ENCODE measurements at regions not wholly inside any gene's neighbourhood (a gene's known extent, or its start where the extent isn't known, plus 50 kb on each side); places are given as distances from the start of the nearest gene placed in this dataset.

DNA sequence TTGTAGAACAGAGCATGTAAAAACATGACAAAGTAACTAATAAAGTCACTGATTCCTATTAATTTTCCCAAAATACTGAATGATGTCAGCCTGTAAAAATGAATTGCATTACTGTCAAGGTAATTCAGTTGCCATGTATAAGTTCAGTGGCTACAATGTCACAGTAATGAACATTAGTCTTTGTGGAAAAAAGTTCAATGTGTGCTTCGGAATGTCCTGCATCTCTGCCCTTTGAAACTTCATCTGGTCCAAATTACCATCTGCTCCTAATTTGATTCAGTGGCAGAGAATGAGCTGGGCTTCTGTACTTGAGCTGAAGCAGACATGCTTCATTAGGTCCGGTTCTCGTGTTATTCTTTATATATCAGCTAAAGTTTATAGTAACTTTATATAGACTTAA is 567.4 kb downstream of the COL12A1 start:
- Histone ChIP-seq H2AFZ (ENCODE audit: low read length) (no peak overlapping the region), H3K4me1 (ENCODE audit: insufficient read depth, low read length) (no peaks in the 10 kb centered on the region), H3K4me2 (ENCODE audit: low read depth, low read length) (no peak overlapping the region), H3K27me3 (ENCODE audit: control insufficient read depth in 1 of 2, insufficient read depth in 2 of 2, low read length in 2 of 2) (no peaks in the 10 kb centered on the region), H3K79me2 (ENCODE audit: insufficient read depth, low read length) (no peaks in the 10 kb centered on the region), H3K4me3 (replicated peaks in 1 of 3; ENCODE audit: insufficient read depth in 1 of 3, low read depth in 2 of 3, low read length in 3 of 3) (no peak overlapping the region), H3K9me3 (ENCODE audit: low read length) (no peaks in the 10 kb centered on the region), H3K27ac (ENCODE audit: extremely low read length, insufficient read depth, low read length) (no peak overlapping the region), H4K20me1 (ENCODE audit: insufficient read depth, low read length) (no peaks in the 10 kb centered on the region), H3K9ac (ENCODE audit: insufficient read depth, low read depth, low read length) (no peak overlapping the region), H3K36me3 (replicated peaks in 1 of 2; ENCODE audit: control insufficient read depth in 1 of 2, insufficient read depth in 2 of 2, low read length in 2 of 2) (no peaks in the 10 kb centered on the region)
- 0% methylated on average over 3 of the region's 3 CpGs for WGBS (ENCODE audit: low lambda C conversion rate)
- ChIA-PET POLR2A (no interaction called here), CTCF (ENCODE audit: low intra/inter-chr PET ratio, low total read pairs) (no interaction called here)
- intact Hi-C loops (cut with micrococcal nuclease; ENCODE audit: unreplicated experiment), result no loop called here
- no peak for ATAC-seq
- TF ChIP-seq ZNF841 (CRISPR knock-in tag; IDR thresholded peaks at IDR 0.05; ENCODE audit: borderline replicate concordance) (no peak), POLR2AphosphoS5 (IDR thresholded peaks at IDR 0.05; ENCODE audit: low read depth, low read length) (no peak), SAFB2 (CRISPR knock-in tag; IDR thresholded peaks at IDR 0.05; ENCODE audit: borderline replicate concordance, low read depth) (no peak), PRMT3 (CRISPR knock-in tag; IDR thresholded peaks at IDR 0.05; ENCODE audit: borderline replicate concordance, low read depth) (no peak)
- FAIRE-seq, result no peak
- BruUV-seq (replicated peaks), result no TSS peak
- no peak for DNase-seq (ENCODE audit: low spot score)
- in situ Hi-C loops (cut with HindIII; ENCODE audit: extremely low pct_ligation_motif_present, low pct_unique_long_range_greater_than_20kb), result no loop called here

DNA sequence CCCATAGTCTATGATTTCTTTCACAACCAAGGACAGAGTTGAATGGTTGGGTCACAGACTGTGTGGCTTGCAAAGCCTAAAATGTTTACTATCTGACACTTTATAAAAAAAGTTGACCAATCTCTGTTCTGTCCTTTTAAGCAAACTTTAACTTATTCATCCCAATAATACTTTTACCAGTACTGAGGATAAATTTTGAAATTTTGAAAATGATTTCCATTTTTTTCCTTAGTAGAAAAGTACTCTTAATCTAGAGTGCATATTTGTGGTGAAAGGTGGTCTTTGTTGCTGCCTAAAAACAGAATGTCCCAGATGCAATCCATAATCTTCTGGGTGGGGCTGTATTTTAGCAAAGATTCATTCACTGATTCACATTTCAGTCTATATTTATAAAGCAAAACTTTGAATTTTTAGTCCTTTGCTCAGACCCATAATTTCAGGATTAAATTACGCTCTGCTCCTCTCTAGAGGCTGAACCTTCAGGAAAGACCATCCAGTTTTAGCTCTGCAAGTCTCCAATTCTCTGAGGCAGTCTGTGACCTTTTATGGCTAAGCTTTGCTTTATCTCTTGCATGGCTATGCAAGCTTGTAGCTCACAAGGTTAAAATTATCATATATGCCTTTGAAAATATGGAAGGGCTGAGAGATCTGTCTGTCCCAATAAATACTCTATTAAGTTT is 573.5 kb downstream of the COL12A1 start:
- intact Hi-C loops (cut with micrococcal nuclease; ENCODE audit: unreplicated experiment) (no loop called here), in situ Hi-C loops (cut with HindIII; ENCODE audit: extremely low pct_ligation_motif_present, low pct_unique_long_range_greater_than_20kb) (no loop called here)
- no peaks in the 10 kb centered on the region for H3K36me3 ChIP-seq (replicated peaks in 1 of 2; ENCODE audit: control insufficient read depth in 1 of 2, insufficient read depth in 2 of 2, low read length in 2 of 2)
- H3K27ac ChIP-seq (ENCODE audit: extremely low read length, insufficient read depth, low read length), result no peak overlapping the region
- BruUV-seq (replicated peaks), result no TSS peak
- H3K9ac ChIP-seq (ENCODE audit: insufficient read depth, low read depth, low read length), result no peak overlapping the region
- H3K4me2 ChIP-seq (ENCODE audit: low read depth, low read length), result no peak overlapping the region
- no peak for ATAC-seq
- 0% methylated on average over 1 of the region's 1 CpG for WGBS (ENCODE audit: low lambda C conversion rate)
- H4K20me1 ChIP-seq (ENCODE audit: insufficient read depth, low read length), result no peaks in the 10 kb centered on the region
- no peak for FAIRE-seq
- no peaks in the 10 kb centered on the region for H3K9me3 ChIP-seq (ENCODE audit: low read length)
- no peaks in the 10 kb centered on the region for H3K27me3 ChIP-seq (ENCODE audit: control insufficient read depth in 1 of 2, insufficient read depth in 2 of 2, low read length in 2 of 2)
- DNase-seq (ENCODE audit: low spot score), result no peak
- ChIA-PET POLR2A (no interaction called here), CTCF (ENCODE audit: low intra/inter-chr PET ratio, low total read pairs) (no interaction called here)
- H3K4me1 ChIP-seq (ENCODE audit: insufficient read depth, low read length), result no peaks in the 10 kb centered on the region
- H2AFZ ChIP-seq (ENCODE audit: low read length), result no peak overlapping the region
- no peak overlapping the region for H3K4me3 ChIP-seq (replicated peaks in 1 of 3; ENCODE audit: insufficient read depth in 1 of 3, low read depth in 2 of 3, low read length in 3 of 3)
- no peaks in the 10 kb centered on the region for H3K79me2 ChIP-seq (ENCODE audit: insufficient read depth, low read length)
- TF ChIP-seq MTA3 (CRISPR knock-in tag; IDR thresholded peaks at IDR 0.05), result no peak
- TF ChIP-seq, protein P1, sequence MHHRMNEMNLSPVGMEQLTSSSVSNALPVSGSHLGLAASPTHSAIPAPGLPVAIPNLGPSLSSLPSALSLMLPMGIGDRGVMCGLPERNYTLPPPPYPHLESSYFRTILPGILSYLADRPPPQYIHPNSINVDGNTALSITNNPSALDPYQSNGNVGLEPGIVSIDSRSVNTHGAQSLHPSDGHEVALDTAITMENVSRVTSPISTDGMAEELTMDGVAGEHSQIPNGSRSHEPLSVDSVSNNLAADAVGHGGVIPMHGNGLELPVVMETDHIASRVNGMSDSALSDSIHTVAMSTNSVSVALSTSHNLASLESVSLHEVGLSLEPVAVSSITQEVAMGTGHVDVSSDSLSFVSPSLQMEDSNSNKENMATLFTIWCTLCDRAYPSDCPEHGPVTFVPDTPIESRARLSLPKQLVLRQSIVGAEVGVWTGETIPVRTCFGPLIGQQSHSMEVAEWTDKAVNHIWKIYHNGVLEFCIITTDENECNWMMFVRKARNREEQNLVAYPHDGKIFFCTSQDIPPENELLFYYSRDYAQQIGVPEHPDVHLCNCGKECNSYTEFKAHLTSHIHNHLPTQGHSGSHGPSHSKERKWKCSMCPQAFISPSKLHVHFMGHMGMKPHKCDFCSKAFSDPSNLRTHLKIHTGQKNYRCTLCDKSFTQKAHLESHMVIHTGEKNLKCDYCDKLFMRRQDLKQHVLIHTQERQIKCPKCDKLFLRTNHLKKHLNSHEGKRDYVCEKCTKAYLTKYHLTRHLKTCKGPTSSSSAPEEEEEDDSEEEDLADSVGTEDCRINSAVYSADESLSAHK (CRISPR knock-in tag; IDR thresholded peaks at IDR 0.05; ENCODE audit: borderline replicate concordance), result no peak
- TF ChIP-seq SYNCRIP (IDR thresholded peaks at IDR 0.05; ENCODE audit: insufficient read depth, low read depth, low read length), result no peak
- TF ChIP-seq ZBTB42 (CRISPR knock-in tag; IDR thresholded peaks at IDR 0.05), result no peak
- TF ChIP-seq ZNF816 (CRISPR knock-in tag; IDR thresholded peaks at IDR 0.05; ENCODE audit: borderline replicate concordance), result no peak
- TF ChIP-seq TEAD2 (CRISPR knock-in tag; IDR thresholded peaks at IDR 0.05), result no peak
- TF ChIP-seq MYC (CRISPR knock-in tag; IDR thresholded peaks at IDR 0.05; ENCODE audit: borderline replicate concordance), result no peak
- TF ChIP-seq KLF16 (CRISPR knock-in tag; IDR thresholded peaks at IDR 0.05), result no peak
- TF ChIP-seq MXD4 (CRISPR knock-in tag; IDR thresholded peaks at IDR 0.05), result no peak
- TF ChIP-seq MZF1 (CRISPR knock-in tag; IDR thresholded peaks at IDR 0.05; ENCODE audit: borderline replicate concordance), result no peak
- TF ChIP-seq REL (CRISPR knock-in tag; conservative IDR thresholded peaks at IDR 0.05), result no peak
- TF ChIP-seq ZFP1 (CRISPR knock-in tag; IDR thresholded peaks at IDR 0.05), result no peak
- no peak for TF ChIP-seq ZNF607 (CRISPR knock-in tag; IDR thresholded peaks at IDR 0.05; ENCODE audit: borderline replicate concordance)
- TF ChIP-seq ZFY (CRISPR knock-in tag; IDR thresholded peaks at IDR 0.05), result no peak
- TF ChIP-seq ZSCAN20 (CRISPR knock-in tag; IDR thresholded peaks at IDR 0.05; ENCODE audit: borderline replicate concordance), result no peak

All from HepG2 (cell line).